Mesothelial cell of epicardium (in vitro differentiated cells): ENCODE measurements at regions not wholly inside any gene's neighbourhood (a gene's known extent, or its start where the extent isn't known, plus 50 kb on each side); places are given as distances from the start of the nearest gene placed in this dataset.

Experiments used
- DNase-seq, 2 experiments: peaks; one replicate each; pipeline ENCODE4 v3.0.0; 2021; ENCODE audit warnings: low spot score in 2 of 2; ENCODE audit not compliant: unreplicated experiment in 2 of 2
- H3K27ac Mint-ChIP-seq: 2 replicates; pipeline ENCODE4 v1.8.0; 2021; ENCODE audit warnings: mixed read lengths
- H3K27me3 Mint-ChIP-seq: 2 replicates; pipeline ENCODE4 v1.8.0; 2021; ENCODE audit warnings: low read depth, mixed read lengths
- H3K36me3 Mint-ChIP-seq: 2 replicates; pipeline ENCODE4 v1.8.0; 2021; ENCODE audit warnings: mixed read lengths
- H3K4me1 Mint-ChIP-seq: 2 replicates; pipeline ENCODE4 v1.8.0; 2021; ENCODE audit warnings: mixed read lengths
- H3K4me3 Mint-ChIP-seq: 2 replicates; pipeline ENCODE4 v1.8.0; 2021; ENCODE audit warnings: mild to moderate bottlenecking, moderate library complexity, mixed read lengths
- H3K9me3 Mint-ChIP-seq: 2 replicates; pipeline ENCODE4 v1.8.0; 2021; ENCODE audit warnings: mixed read lengths
- TF ChIP-seq, protein P1 (sequence below): fragments of 200-600 bp; sonication (generic); IDR thresholded peaks from one replicate; pipeline ENCODE4 v1.5.0; 2021; ENCODE audit warnings: antibody characterized with exemption; ENCODE audit not compliant: unreplicated experiment

DNA sequence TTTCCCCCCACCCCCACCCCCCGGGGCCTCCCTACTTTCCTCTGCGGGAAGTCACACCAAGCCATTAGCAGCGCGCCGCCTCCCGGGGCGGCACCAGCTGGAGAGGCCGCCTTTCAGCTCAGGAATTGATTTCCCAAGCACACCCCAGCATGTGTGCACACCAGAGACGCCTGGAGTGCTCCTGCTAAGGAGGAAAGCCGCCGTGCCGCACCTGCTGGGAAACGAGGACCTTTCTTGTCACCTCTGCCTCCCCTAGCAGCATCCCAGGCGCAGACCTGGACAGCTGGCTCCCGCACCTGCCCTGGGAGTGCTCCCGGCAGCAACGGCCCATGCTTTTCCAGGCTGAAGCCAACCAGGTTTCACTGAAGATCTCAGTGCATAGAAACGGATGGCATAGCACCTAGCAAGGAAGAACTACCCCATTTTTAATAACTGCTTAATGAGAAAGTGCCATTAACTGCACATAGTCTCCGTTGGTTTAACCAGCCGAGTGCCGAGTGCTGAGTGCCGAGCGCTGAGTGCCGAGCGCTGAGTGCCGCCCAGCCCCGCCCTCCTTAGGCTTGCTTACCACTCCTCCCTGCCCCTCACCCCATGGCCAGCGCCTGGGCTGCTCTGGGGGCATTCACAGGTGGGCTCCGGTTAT lies 165.0 kb downstream of the USP12 start:
- H3K9me3 Mint-ChIP-seq = peaks cover 5% of the 10 kb centered on the region
- H3K4me1 Mint-ChIP-seq = peaks cover 14% of the 10 kb centered on the region
- no peaks in the 10 kb centered on the region for H3K36me3 Mint-ChIP-seq
- no peak overlapping the region for H3K27ac Mint-ChIP-seq
- peaks cover 38% of the 10 kb centered on the region for H3K27me3 Mint-ChIP-seq
- H3K4me3 Mint-ChIP-seq = peak overlapping the region; percentile 61
- TF ChIP-seq, protein P1, sequence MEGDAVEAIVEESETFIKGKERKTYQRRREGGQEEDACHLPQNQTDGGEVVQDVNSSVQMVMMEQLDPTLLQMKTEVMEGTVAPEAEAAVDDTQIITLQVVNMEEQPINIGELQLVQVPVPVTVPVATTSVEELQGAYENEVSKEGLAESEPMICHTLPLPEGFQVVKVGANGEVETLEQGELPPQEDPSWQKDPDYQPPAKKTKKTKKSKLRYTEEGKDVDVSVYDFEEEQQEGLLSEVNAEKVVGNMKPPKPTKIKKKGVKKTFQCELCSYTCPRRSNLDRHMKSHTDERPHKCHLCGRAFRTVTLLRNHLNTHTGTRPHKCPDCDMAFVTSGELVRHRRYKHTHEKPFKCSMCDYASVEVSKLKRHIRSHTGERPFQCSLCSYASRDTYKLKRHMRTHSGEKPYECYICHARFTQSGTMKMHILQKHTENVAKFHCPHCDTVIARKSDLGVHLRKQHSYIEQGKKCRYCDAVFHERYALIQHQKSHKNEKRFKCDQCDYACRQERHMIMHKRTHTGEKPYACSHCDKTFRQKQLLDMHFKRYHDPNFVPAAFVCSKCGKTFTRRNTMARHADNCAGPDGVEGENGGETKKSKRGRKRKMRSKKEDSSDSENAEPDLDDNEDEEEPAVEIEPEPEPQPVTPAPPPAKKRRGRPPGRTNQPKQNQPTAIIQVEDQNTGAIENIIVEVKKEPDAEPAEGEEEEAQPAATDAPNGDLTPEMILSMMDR = no peak
- DNase-seq = no peak

DNA sequence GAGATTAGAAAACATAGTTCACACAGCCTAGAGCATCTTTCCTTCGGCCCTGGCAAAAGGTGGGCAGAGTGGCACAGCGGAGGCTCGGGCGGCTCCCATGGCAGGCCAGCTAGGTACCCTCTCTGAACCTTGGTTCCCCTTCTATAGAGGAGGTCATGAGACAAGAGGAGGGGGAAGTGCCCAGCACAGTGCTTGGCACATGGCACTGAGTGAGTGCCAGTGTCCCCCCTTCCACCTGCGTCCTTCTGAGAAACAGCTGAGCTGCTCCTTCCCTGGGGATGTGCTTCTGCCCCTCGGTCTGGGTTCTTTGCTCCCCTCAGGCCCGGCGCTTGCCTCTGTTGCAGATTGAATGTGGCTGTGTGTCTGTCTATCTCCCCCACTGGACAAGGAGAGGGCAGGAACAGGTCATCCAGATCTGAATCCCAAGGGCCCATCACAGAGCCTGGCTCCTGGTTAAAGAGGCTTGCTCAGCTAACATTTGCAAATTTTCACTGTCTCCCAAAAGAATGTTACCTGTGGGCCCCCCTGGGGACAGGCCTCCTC lies 165.6 kb downstream of the USP12 start:
- Mint-ChIP-seq H3K27ac (no peak overlapping the region), H3K27me3 (peaks cover 42% of the 10 kb centered on the region), H3K9me3 (peaks cover 5% of the 10 kb centered on the region), H3K4me3 (no peak overlapping the region), H3K36me3 (no peaks in the 10 kb centered on the region), H3K4me1 (peaks cover 14% of the 10 kb centered on the region)
- TF ChIP-seq, protein P1 = no peak
- no peak for DNase-seq

DNA sequence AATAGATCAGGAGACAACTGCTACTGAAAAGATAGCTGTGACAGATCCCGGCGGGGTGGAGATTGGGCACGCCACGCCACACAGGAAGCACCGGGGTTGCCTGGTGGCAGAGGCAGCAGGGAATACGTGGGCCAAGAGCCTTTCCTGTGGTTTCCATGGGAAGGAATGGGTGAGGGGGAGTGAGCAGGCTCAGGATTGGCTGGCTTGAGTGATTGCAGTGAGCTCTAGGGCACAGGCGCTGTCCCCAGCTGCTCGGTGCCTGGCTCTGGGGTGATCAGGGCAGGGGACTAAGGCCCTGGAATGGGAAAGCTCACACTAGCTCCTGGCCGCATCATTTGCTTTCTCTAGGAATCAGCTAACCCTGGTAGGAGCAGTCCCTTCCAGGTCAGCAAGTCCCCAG lies 166.1 kb downstream of the USP12 start:
- Mint-ChIP-seq H3K27ac (no peak overlapping the region), H3K27me3 (peaks cover 41% of the 10 kb centered on the region), H3K4me3 (no peak overlapping the region), H3K4me1 (peaks cover 12% of the 10 kb centered on the region), H3K36me3 (no peaks in the 10 kb centered on the region), H3K9me3 (peaks cover 5% of the 10 kb centered on the region)
- TF ChIP-seq, protein P1 = no peak
- DNase-seq = no peak

DNA sequence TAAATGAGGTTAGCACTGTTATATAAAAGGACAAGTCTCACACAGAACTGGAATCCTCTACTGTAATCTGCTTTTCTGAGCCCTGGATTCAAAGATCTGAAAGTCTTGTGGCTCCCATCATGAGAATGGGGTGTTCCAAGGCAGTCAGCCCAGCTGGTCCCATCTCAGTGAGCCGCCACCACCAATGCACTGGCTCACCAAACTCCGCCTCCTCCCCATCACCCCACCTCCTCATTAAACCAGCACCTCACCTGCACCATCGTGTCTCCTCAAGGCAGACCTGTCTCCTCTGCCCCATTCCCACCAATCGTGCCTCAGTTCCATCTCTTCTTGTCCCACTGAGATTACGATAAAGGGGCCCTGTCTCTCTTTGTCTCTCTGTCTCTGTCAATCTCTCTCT lies 166.7 kb downstream of the USP12 start:
- Mint-ChIP-seq H3K27ac (no peak overlapping the region), H3K4me1 (peaks cover 12% of the 10 kb centered on the region), H3K36me3 (no peaks in the 10 kb centered on the region), H3K4me3 (no peak overlapping the region), H3K27me3 (peaks cover 41% of the 10 kb centered on the region), H3K9me3 (peaks cover 5% of the 10 kb centered on the region)
- no peak for DNase-seq
- TF ChIP-seq, protein P1 = no peak

DNA sequence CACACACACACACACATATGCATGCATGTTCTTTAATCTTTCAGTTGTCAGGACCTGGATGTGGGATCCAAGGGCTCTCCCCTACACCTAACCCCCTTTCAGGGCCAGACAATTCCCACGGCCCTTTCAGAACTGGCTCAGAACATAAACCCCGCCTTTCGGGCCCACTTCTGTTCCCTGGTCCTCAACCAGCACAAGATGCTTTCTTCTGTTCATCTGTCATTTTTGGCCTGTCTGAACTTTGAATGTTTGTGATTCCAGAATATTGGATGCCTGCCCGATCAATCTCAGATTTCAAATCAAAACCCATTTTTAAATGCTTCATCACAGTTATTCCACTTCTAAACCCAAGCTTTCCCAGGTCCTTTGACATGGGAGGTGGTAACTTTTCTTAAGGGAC lies 167.3 kb downstream of the USP12 start:
- Mint-ChIP-seq H3K9me3 (peaks cover 5% of the 10 kb centered on the region), H3K27ac (no peak overlapping the region), H3K4me3 (no peak overlapping the region), H3K36me3 (no peaks in the 10 kb centered on the region), H3K4me1 (peaks cover 12% of the 10 kb centered on the region), H3K27me3 (peaks cover 41% of the 10 kb centered on the region)
- TF ChIP-seq, protein P1 = no peak
- no peak for DNase-seq

DNA sequence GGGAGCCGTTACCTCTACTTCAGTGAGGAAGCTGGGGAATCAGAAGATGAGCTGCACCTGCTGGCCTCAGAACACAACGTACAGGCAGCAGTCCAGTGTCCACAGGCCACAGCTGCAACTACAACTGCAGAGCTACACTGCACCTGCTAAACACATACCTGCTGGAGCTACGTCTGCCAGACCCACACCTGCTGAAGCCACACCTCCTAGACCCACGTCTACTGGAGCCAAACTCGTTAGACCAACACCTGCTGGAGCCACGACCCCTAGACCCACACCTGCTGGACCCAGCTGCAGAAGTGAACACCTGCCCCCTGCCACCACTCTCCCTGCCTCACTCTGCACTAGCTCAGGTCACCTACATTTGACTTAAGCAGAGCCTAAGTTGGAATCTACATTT lies 169.9 kb downstream of the USP12 start:
- DNase-seq = no peak
- Mint-ChIP-seq H3K36me3 (no peaks in the 10 kb centered on the region), H3K4me1 (peaks cover 9% of the 10 kb centered on the region), H3K27ac (no peak overlapping the region), H3K27me3 (peaks cover 30% of the 10 kb centered on the region), H3K4me3 (no peak overlapping the region), H3K9me3 (peaks cover 5% of the 10 kb centered on the region)
- TF ChIP-seq, protein P1 = no peak
